LNCaP clone FGC (cell line): ENCODE measurements at regions not wholly inside any gene's neighbourhood (a gene's known extent, or its start where the extent isn't known, plus 50 kb on each side); places are given as distances from the start of the nearest gene placed in this dataset.

ENCODE experiments used
- DNase-seq: peaks from one replicate; pipeline ENCODE4 v3.0.0-alpha.2; 2011; ENCODE audit warnings: low read depth
- H3K4me3 ChIP-seq: 2 replicates; pipeline ENCODE4 v1.5.1; 2011; ENCODE audit warnings: mild to moderate bottlenecking, low read depth, low read length, control low read depth
- CTCF ChIP-seq: IDR thresholded peaks from 2 replicates; pipeline ENCODE4 v1.5.1; 2012; ENCODE audit warnings: mild to moderate bottlenecking; ENCODE audit not compliant: control insufficient read depth, insufficient read depth; ENCODE audit errors: extremely low read depth

GRCh38 chr7:8965177-8965576 is 531.8 kb downstream of the NXPH1 start:
- DNase-seq, result no peak
- no peak overlapping the region for H3K4me3 ChIP-seq
- TF ChIP-seq CTCF, result no peak

- no peak for DNase-seq
These were observed 540.2 kb downstream of the NXPH1 start for GRCh38 chr7:8973601-8974000.

GRCh38 chr7:8975681-8976080 is 542.3 kb downstream of the NXPH1 start:
- TF ChIP-seq CTCF, result no peak
- no peak for DNase-seq
- H3K4me3 ChIP-seq, result no peak overlapping the region

More at GRCh38 chr7:8973601-8974000, 540.2 kb downstream of the NXPH1 start:
- no peak overlapping the region for H3K4me3 ChIP-seq
- TF ChIP-seq CTCF, result no peak

GRCh38 chr7:8982338-8982992 is 549.1 kb downstream of the NXPH1 start:
- TF ChIP-seq CTCF, result no peak
- H3K4me3 ChIP-seq, result no peak overlapping the region
- no peak for DNase-seq

GRCh38 chr7:8985255-8985654 is 551.8 kb downstream of the NXPH1 start:
- no peak for TF ChIP-seq CTCF
- no peak overlapping the region for H3K4me3 ChIP-seq

GRCh38 chr7:8988267-8988666 is 554.9 kb downstream of the NXPH1 start:
- no peak for TF ChIP-seq CTCF
- no peak for DNase-seq
- no peak overlapping the region for H3K4me3 ChIP-seq

More at GRCh38 chr7:8985255-8985654, 551.8 kb downstream of the NXPH1 start:
- no peak for DNase-seq

- DNase-seq, result no peak
- no peak for TF ChIP-seq CTCF
These were observed 557.8 kb downstream of the NXPH1 start for GRCh38 chr7:8991159-8991558.

More at GRCh38 chr7:8991159-8991558, 557.8 kb downstream of the NXPH1 start:
- no peak overlapping the region for H3K4me3 ChIP-seq
